ENCODE measurements at regions not wholly inside any gene's neighbourhood (a gene's known extent, or its start where the extent isn't known, plus 50 kb on each side); places are given as distances from the start of the nearest gene placed in this dataset.

DNA sequence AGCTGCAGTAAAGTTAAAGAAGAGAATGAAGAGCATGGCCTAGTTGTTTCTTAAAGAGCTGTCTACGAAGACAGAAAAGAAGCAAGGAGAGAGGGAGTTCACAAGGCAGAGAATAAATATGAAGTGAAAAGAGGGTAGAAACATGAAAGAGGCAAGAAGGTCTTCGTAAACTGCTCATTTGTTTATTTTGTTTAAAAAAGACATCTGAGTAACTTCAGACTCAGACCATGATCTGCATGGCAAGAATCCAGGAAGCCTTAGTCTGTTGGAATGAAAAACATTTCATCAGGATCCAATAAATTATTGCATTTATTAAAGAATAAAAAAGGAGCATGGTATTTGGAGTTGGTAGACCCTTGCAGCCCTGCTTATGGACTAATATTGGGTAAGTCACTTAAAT is 151.1 kb downstream of the SEM1 start:
- TF ChIP-seq EZH2 (IDR thresholded peaks at IDR 0.05) (no peak), POLR2AphosphoS5 (IDR thresholded peaks at IDR 0.05; ENCODE audit: borderline replicate concordance, low read depth, low read length) (no peak), FOXP2 (optimal IDR thresholded peaks at IDR 0.05; ENCODE audit: control extremely low read depth, extremely low read length, insufficient read depth) (no peak)

Measured in SK-N-MC (cell line).